PC-3 (cell line): ENCODE measurements at regions not wholly inside any gene's neighbourhood (a gene's known extent, or its start where the extent isn't known, plus 50 kb on each side); places are given as distances from the start of the nearest gene placed in this dataset.
"Not testable (repeated sequence)": the region's sequence is repeated elsewhere in the genome, so short reads cannot be mapped to it uniquely, and the experiment has no call there.

ENCODE experiments used
- CTCF ChIP-seq: fragments of 300-600 bp; sonication (generic); conservative IDR thresholded peaks from 2 replicates; pipeline ENCODE4 v1.5.1; 2017; ENCODE audit warnings: antibody characterized with exemption, low read depth, mild to moderate bottlenecking, low read length
- EZH2 ChIP-seq: fragments of 300-600 bp; sonication (generic); IDR thresholded peaks from one replicate; pipeline ENCODE4 v1.6.1; 2017; ENCODE audit warnings: antibody characterized with exemption, mild to moderate bottlenecking, low read length; ENCODE audit not compliant: unreplicated experiment
- EZH2phosphoT487 ChIP-seq: fragments of 300-600 bp; sonication (generic); IDR thresholded peaks from 2 replicates; pipeline ENCODE4 v1.6.1; 2018; ENCODE audit warnings: mild to moderate bottlenecking, antibody characterized with exemption, low read length, borderline replicate concordance

- not testable (repeated sequence) for TF ChIP-seq CTCF, EZH2, EZH2phosphoT487
These were observed 402.6 kb downstream of the TBC1D32 start for GRCh38 chr6:120931520-120932180.
